HG03442 (cell line): ENCODE measurements at regions not wholly inside any gene's neighbourhood (a gene's known extent, or its start where the extent isn't known, plus 50 kb on each side); places are given as distances from the start of the nearest gene placed in this dataset.

Experiments
- ATAC-seq: cut with Tn5 transposase; IDR thresholded peaks from one replicate; pipeline ENCODE4 v1.9.1; 2021; ENCODE audit warnings: mild to moderate bottlenecking, moderate library complexity; ENCODE audit not compliant: unreplicated experiment

GRCh38 chr18:26705757-26706156, 157.4 kb upstream of the KCTD1 start:
- ATAC-seq, result no peak

GRCh38 chr18:26703170-26703930, 155.0 kb upstream of the KCTD1 start:
- ATAC-seq, result no peak

- ATAC-seq, result no peak
Observed at GRCh38 chr18:26702086-26702485, 153.7 kb upstream of the KCTD1 start.

- no peak for ATAC-seq
Observed at GRCh38 chr18:26700728-26701127, 152.4 kb upstream of the KCTD1 start.

GRCh38 chr18:26700201-26700600, 151.8 kb upstream of the KCTD1 start:
- ATAC-seq, result no peak

- ATAC-seq, result no peak
Observed at GRCh38 chr18:26697186-26697884, 149.0 kb upstream of the KCTD1 start.

GRCh38 chr18:26696786-26697185, 148.4 kb upstream of the KCTD1 start:
- no peak for ATAC-seq

GRCh38 chr18:26696308-26696707, 148.0 kb upstream of the KCTD1 start:
- no peak for ATAC-seq

GRCh38 chr18:26689226-26689879, 141.0 kb upstream of the KCTD1 start:
- ATAC-seq, result no peak

GRCh38 chr18:26686532-26686931, 138.2 kb upstream of the KCTD1 start:
- ATAC-seq, result no peak

- no peak for ATAC-seq
Observed at GRCh38 chr18:26685438-26686157, 137.2 kb upstream of the KCTD1 start.

- ATAC-seq, result no peak
Observed at GRCh38 chr18:26677957-26678356, 129.6 kb upstream of the KCTD1 start.

GRCh38 chr18:26667046-26667445, 118.7 kb upstream of the KCTD1 start:
- ATAC-seq, result no peak

GRCh38 chr18:26662996-26663395, 114.6 kb upstream of the KCTD1 start:
- no peak for ATAC-seq

GRCh38 chr18:26657631-26658581, 109.6 kb upstream of the KCTD1 start:
- no peak for ATAC-seq

- ATAC-seq, result no peak
Observed at GRCh38 chr18:26656944-26657536, 108.7 kb upstream of the KCTD1 start.

GRCh38 chr18:26656431-26656943, 108.1 kb upstream of the KCTD1 start:
- no peak for ATAC-seq

- ATAC-seq, result no peak
Observed at GRCh38 chr18:26655525-26656430, 107.4 kb upstream of the KCTD1 start.
